WTC11 (cell line): ENCODE measurements at regions not wholly inside any gene's neighbourhood (a gene's known extent, or its start where the extent isn't known, plus 50 kb on each side); places are given as distances from the start of the nearest gene placed in this dataset.

Source experiments
- ATAC-seq: fragments of 200-7000 bp; cut with Tn5 transposase; 2 replicates; pipeline ENCODE4 v1.10.0; 2021; ENCODE audit warnings: mild to moderate bottlenecking, moderate library complexity
- CTCF ChIA-PET: fragments of 300-600 bp; sonication (Branson Sonifier 250); formaldehyde crosslinking; loops from one replicate; lab custom pipeline; 2021; ENCODE audit warnings: antibody characterized with exemption; lab: Charles Lee
- POLR2A ChIA-PET: fragments of 350-600 bp; sonication (Branson Sonifier 250); formaldehyde crosslinking; loops from one replicate; lab custom pipeline; 2021; ENCODE audit warnings: antibody characterized with exemption; lab: Charles Lee
- DNase-seq: peaks from one replicate; pipeline ENCODE4 v3.0.0; 2021; ENCODE audit warnings: low spot score
- H3K27ac Mint-ChIP-seq: 2 replicates; pipeline ENCODE4 v1.8.0; 2021; ENCODE audit warnings: mixed read lengths
- H3K27me3 Mint-ChIP-seq: 2 replicates; pipeline ENCODE4 v1.8.0; 2021; ENCODE audit warnings: low read depth, mild to moderate bottlenecking, moderate library complexity, mixed read lengths
- H3K36me3 Mint-ChIP-seq: 2 replicates; pipeline ENCODE4 v1.8.0; 2021; ENCODE audit warnings: mixed read lengths
- H3K4me1 Mint-ChIP-seq: 2 replicates; pipeline ENCODE4 v1.8.0; 2022; ENCODE audit warnings: mixed read lengths
- H3K4me3 Mint-ChIP-seq: 2 replicates; pipeline ENCODE4 v1.8.0; 2021; ENCODE audit warnings: mild to moderate bottlenecking, moderate library complexity, mixed read lengths
- H3K9me3 Mint-ChIP-seq: 2 replicates; pipeline ENCODE4 v1.8.0; 2021; ENCODE audit warnings: mixed read lengths
- CBFB ChIP-seq: sonication (generic); formaldehyde crosslinking; IDR thresholded peaks from 2 replicates; pipeline ENCODE4 v1.8.1; 2022; ENCODE audit warnings: mild to moderate bottlenecking, low read depth, missing genetic modification reagents
- CREB1 ChIP-seq: sonication (generic); formaldehyde crosslinking; IDR thresholded peaks from 2 replicates; pipeline ENCODE4 v1.8.0; 2023; ENCODE audit warnings: mild to moderate bottlenecking, missing genetic modification reagents
- EMX1 ChIP-seq: fragments of 250-450 bp; sonication (Bioruptor Pico); IDR thresholded peaks from 2 replicates; pipeline ENCODE4 v1.8.0; 2021; ENCODE audit warnings: mild to moderate bottlenecking
- ETV6 ChIP-seq: sonication (generic); formaldehyde crosslinking; IDR thresholded peaks from 2 replicates; pipeline ENCODE4 v1.8.1; 2022; ENCODE audit warnings: mild to moderate bottlenecking, missing genetic modification reagents
- GABPB1 ChIP-seq: sonication (generic); formaldehyde crosslinking; IDR thresholded peaks from 2 replicates; pipeline ENCODE4 v1.8.1; 2023; ENCODE audit warnings: mild to moderate bottlenecking, missing genetic modification reagents
- GRHL2 ChIP-seq: fragments of 250-450 bp; sonication (Bioruptor Pico); IDR thresholded peaks from 2 replicates; pipeline ENCODE4 v1.8.0; 2022; ENCODE audit warnings: mild to moderate bottlenecking, moderate library complexity; ENCODE audit not compliant: insufficient replicate concordance, severe bottlenecking
- IRF2 ChIP-seq: sonication (generic); formaldehyde crosslinking; IDR thresholded peaks from 2 replicates; pipeline ENCODE4 v1.8.0; 2022; ENCODE audit warnings: low read depth, missing genetic modification reagents, borderline replicate concordance
- NFATC4 ChIP-seq: fragments of 250-450 bp; sonication (Bioruptor Pico); IDR thresholded peaks from 2 replicates; pipeline ENCODE4 v1.9.0; 2021; ENCODE audit warnings: mild to moderate bottlenecking
- NFE2L1 ChIP-seq: sonication (generic); formaldehyde crosslinking; IDR thresholded peaks from 2 replicates; pipeline ENCODE4 v1.8.1; 2023; ENCODE audit warnings: missing genetic modification reagents
- NFYB ChIP-seq: sonication (generic); formaldehyde crosslinking; conservative IDR thresholded peaks from 2 replicates; pipeline ENCODE4 v1.8.0; 2022; ENCODE audit warnings: low read depth, missing genetic modification reagents
- NR3C1 ChIP-seq: sonication (generic); formaldehyde crosslinking; conservative IDR thresholded peaks from 2 replicates; pipeline ENCODE4 v1.8.1; 2023; ENCODE audit warnings: low read depth, mild to moderate bottlenecking, missing genetic modification reagents
- OVOL2 ChIP-seq: fragments of 250-450 bp; sonication (Bioruptor Pico); IDR thresholded peaks from 2 replicates; pipeline ENCODE4 v1.9.0; 2021; ENCODE audit warnings: mild to moderate bottlenecking, borderline replicate concordance
- PRRX2 ChIP-seq: fragments of 250-450 bp; sonication (Bioruptor Pico); IDR thresholded peaks from 2 replicates; pipeline ENCODE4 v1.8.0; 2021; ENCODE audit warnings: mild to moderate bottlenecking
- TCF7 ChIP-seq: sonication (generic); formaldehyde crosslinking; IDR thresholded peaks from 2 replicates; pipeline ENCODE4 v1.8.0; 2022; ENCODE audit warnings: mild to moderate bottlenecking, low read depth, missing genetic modification reagents, moderate library complexity
- ZNF671 ChIP-seq: fragments of 250-450 bp; sonication (Bioruptor Pico); IDR thresholded peaks from 2 replicates; pipeline ENCODE4 v1.8.0; 2021; ENCODE audit warnings: mild to moderate bottlenecking
- ZSCAN18 ChIP-seq: fragments of 250-450 bp; sonication (Bioruptor Pico); IDR thresholded peaks from 2 replicates; pipeline ENCODE4 v2.1.2; 2022; ENCODE audit warnings: mild to moderate bottlenecking, moderate library complexity
- TF ChIP-seq, protein P1 (sequence below): sonication (generic); formaldehyde crosslinking; IDR thresholded peaks from 2 replicates; pipeline ENCODE4 v1.8.1; 2023; ENCODE audit warnings: mild to moderate bottlenecking, missing genetic modification reagents, moderate library complexity
- TF ChIP-seq, protein P2 (sequence below): sonication (generic); formaldehyde crosslinking; conservative IDR thresholded peaks from 2 replicates; pipeline ENCODE4 v1.8.1; 2022; ENCODE audit warnings: mild to moderate bottlenecking, missing genetic modification reagents
- TF ChIP-seq, protein P3 (sequence below): sonication (generic); formaldehyde crosslinking; IDR thresholded peaks from 2 replicates; pipeline ENCODE4 v1.8.0; 2023; ENCODE audit warnings: missing genetic modification reagents, mild to moderate bottlenecking, borderline replicate concordance

DNA sequence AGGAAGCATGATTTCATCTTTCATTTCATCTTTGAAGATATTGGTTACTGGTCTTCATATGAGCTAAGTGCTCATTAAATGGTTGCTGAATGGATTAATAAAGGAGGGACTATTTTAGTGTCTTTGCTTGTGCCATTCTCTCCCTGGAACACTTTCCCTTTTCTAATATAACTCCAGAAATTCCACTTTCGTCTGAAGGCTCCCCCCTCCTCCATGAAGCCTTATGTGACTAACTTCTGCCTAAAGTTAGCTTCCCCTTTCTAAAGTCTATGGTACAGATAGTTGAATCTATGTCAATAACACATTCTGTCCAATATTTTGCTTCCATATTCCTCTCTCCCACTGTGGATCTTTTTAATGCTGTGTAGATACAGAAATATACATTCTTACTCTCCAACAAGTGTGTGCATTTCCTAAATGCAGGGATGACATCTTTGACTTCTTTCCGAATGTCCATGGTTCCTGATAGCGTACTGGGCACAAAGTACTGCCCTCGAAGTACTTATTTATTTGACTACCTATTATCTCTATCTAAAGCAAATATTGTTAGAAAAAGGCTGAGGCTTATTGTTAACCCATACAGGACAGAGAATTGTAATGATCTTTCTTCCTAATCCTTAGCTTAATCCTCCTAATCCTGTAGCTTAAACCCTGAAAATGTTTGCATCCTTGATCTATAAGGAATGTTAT is 84.7 kb upstream of the ELOVL5 start:
- Mint-ChIP-seq H3K4me1 (no peaks in the 10 kb centered on the region), H3K27me3 (no peaks in the 10 kb centered on the region), H3K27ac (no peak overlapping the region), H3K9me3 (no peaks in the 10 kb centered on the region), H3K4me3 (no peak overlapping the region), H3K36me3 (no peaks in the 10 kb centered on the region)
- TF ChIP-seq TCF7 (CRISPR knock-in tag) (no peak), ZNF671 (CRISPR knock-in tag) (no peak), CBFB (CRISPR knock-in tag) (no peak), NFATC4 (CRISPR knock-in tag) (no peak), EMX1 (no peak), NFYB (CRISPR knock-in tag) (no peak), OVOL2 (CRISPR knock-in tag) (no peak), GABPB1 (CRISPR knock-in tag) (no peak), PRRX2 (CRISPR knock-in tag) (no peak), ETV6 (CRISPR knock-in tag) (no peak), NFE2L1 (no peak), IRF2 (CRISPR knock-in tag) (no peak), NR3C1 (CRISPR knock-in tag) (no peak), ZSCAN18 (CRISPR knock-in tag) (no peak), CREB1 (CRISPR knock-in tag) (no peak)
- TF ChIP-seq, protein P1, sequence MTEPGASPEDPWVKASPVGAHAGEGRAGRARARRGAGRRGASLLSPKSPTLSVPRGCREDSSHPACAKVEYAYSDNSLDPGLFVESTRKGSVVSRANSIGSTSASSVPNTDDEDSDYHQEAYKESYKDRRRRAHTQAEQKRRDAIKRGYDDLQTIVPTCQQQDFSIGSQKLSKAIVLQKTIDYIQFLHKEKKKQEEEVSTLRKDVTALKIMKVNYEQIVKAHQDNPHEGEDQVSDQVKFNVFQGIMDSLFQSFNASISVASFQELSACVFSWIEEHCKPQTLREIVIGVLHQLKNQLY (CRISPR knock-in tag), result no peak
- TF ChIP-seq, protein P2, sequence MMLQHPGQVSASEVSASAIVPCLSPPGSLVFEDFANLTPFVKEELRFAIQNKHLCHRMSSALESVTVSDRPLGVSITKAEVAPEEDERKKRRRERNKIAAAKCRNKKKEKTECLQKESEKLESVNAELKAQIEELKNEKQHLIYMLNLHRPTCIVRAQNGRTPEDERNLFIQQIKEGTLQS (CRISPR knock-in tag), result no peak
- TF ChIP-seq, protein P3, sequence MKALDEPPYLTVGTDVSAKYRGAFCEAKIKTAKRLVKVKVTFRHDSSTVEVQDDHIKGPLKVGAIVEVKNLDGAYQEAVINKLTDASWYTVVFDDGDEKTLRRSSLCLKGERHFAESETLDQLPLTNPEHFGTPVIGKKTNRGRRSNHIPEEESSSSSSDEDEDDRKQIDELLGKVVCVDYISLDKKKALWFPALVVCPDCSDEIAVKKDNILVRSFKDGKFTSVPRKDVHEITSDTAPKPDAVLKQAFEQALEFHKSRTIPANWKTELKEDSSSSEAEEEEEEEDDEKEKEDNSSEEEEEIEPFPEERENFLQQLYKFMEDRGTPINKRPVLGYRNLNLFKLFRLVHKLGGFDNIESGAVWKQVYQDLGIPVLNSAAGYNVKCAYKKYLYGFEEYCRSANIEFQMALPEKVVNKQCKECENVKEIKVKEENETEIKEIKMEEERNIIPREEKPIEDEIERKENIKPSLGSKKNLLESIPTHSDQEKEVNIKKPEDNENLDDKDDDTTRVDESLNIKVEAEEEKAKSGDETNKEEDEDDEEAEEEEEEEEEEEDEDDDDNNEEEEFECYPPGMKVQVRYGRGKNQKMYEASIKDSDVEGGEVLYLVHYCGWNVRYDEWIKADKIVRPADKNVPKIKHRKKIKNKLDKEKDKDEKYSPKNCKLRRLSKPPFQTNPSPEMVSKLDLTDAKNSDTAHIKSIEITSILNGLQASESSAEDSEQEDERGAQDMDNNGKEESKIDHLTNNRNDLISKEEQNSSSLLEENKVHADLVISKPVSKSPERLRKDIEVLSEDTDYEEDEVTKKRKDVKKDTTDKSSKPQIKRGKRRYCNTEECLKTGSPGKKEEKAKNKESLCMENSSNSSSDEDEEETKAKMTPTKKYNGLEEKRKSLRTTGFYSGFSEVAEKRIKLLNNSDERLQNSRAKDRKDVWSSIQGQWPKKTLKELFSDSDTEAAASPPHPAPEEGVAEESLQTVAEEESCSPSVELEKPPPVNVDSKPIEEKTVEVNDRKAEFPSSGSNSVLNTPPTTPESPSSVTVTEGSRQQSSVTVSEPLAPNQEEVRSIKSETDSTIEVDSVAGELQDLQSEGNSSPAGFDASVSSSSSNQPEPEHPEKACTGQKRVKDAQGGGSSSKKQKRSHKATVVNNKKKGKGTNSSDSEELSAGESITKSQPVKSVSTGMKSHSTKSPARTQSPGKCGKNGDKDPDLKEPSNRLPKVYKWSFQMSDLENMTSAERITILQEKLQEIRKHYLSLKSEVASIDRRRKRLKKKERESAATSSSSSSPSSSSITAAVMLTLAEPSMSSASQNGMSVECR, result no peak
- POLR2A ChIA-PET, result no interaction called here
- DNase-seq (no peak), ATAC-seq (no peak)
- CTCF ChIA-PET, result interaction anchor here (0.8 to 1.3 kb wide), 2 partner anchors 73 to 263 kb away, joined by 3 read pairs; no protein-coding TSS in a partner anchor

GRCh38 chr6:53432318-53433161 is 83.8 kb upstream of the ELOVL5 start:
- Mint-ChIP-seq H3K4me3 (no peak overlapping the region), H3K9me3 (no peaks in the 10 kb centered on the region), H3K36me3 (no peaks in the 10 kb centered on the region), H3K27ac (no peak overlapping the region), H3K27me3 (no peaks in the 10 kb centered on the region), H3K4me1 (no peaks in the 10 kb centered on the region)
- ChIA-PET POLR2A (no interaction called here), CTCF (interaction anchor here (1.3 kb wide), 1 partner anchor 73 kb away, joined by 3 read pairs; no protein-coding TSS in a partner anchor)
- DNase-seq (no peak), ATAC-seq (no peak)
- peak; percentile 67 for TF ChIP-seq GABPB1 (CRISPR knock-in tag)
- no peak for TF ChIP-seq GRHL2 (CRISPR knock-in tag)
